ENCODE measurements at regions not wholly inside any gene's neighbourhood (a gene's known extent, or its start where the extent isn't known, plus 50 kb on each side); places are given as distances from the start of the nearest gene placed in this dataset.

- no peak for TF ChIP-seq EZH2 (IDR thresholded peaks at IDR 0.05; ENCODE audit: borderline replicate concordance)
- TF ChIP-seq CTCF (IDR thresholded peaks at IDR 0.05; ENCODE audit: poor library complexity), result no peak
Observed at GRCh38 chr5:105872569-105873270, 1798.0 kb downstream of the EFNA5 start.
